ENCODE measurements at regions not wholly inside any gene's neighbourhood (a gene's known extent, or its start where the extent isn't known, plus 50 kb on each side); places are given as distances from the start of the nearest gene placed in this dataset.

DNA sequence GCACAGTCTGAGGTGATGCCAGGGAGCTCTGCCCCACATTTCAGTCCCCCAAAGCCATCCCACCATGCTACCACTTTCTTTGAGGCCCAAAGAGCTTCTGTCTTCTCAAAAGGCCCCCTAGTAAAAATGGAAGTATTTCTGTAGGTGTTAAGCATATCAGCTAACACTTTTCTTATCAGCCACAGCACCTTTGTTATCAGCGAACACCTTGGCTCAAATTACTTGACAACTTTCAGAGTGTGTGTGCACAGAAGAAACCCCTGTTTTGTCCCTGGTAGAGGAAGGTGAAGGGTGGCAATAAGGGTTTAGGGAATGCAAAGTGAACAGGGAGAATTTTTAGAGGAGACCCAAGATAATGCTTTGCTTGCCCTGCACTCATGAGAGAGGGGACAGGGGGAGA, 54.8 kb upstream of the GJA8 start:
- TF ChIP-seq, protein P1, sequence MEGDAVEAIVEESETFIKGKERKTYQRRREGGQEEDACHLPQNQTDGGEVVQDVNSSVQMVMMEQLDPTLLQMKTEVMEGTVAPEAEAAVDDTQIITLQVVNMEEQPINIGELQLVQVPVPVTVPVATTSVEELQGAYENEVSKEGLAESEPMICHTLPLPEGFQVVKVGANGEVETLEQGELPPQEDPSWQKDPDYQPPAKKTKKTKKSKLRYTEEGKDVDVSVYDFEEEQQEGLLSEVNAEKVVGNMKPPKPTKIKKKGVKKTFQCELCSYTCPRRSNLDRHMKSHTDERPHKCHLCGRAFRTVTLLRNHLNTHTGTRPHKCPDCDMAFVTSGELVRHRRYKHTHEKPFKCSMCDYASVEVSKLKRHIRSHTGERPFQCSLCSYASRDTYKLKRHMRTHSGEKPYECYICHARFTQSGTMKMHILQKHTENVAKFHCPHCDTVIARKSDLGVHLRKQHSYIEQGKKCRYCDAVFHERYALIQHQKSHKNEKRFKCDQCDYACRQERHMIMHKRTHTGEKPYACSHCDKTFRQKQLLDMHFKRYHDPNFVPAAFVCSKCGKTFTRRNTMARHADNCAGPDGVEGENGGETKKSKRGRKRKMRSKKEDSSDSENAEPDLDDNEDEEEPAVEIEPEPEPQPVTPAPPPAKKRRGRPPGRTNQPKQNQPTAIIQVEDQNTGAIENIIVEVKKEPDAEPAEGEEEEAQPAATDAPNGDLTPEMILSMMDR (IDR thresholded peaks at IDR 0.05; ENCODE audit: borderline replicate concordance, control extremely low read depth, extremely low read depth, insufficient read depth, missing control alignments) = no peak
- in situ Hi-C loops (cut with MboI; ENCODE audit: low sequenced_read_pairs, unreplicated experiment) = no loop called here
- no peak for DNase-seq (ENCODE audit: low spot score)

DNA sequence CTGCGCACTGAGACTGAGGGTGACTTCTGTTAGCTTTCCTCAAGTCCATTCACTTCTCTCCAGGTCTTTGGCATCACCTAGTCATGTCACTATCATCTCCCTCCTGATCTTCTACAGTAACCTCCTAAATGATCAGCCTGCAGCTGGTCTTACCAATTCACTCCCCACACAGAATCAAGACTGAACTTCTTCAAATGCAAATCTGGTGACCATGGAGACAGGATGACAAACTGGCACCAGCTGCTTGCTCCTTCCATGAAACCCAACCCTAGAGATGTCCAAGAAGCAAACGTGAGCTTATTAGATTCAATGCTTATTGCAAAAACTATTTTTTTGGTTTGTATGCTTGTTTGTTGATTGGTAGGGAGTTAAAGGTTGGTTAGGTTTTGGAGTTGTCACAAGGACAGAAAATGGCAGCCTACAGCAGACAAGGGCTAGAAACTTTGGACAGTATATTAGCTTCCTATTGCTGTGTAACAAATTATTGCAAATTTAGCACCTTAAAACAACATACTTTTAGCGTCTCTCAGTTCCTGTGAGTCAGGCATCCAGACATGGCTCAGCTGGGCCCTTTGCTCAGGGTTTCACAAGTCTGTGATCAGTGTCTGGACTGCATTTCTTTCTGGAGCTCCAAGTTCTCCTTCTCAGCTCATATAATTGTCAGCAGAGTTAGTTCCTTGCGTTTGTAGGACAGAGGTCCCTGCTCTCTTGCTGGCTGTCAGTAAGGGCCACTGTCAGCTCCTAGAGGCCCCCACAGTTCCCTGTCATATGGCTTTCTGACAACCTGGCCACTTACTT, 53.3 kb upstream of the GJA8 start:
- no peak for DNase-seq (ENCODE audit: low spot score)
- TF ChIP-seq, protein P1 (IDR thresholded peaks at IDR 0.05; ENCODE audit: borderline replicate concordance, control extremely low read depth, extremely low read depth, insufficient read depth, missing control alignments) = no peak
- in situ Hi-C loops (cut with MboI; ENCODE audit: low sequenced_read_pairs, unreplicated experiment) = no loop called here

DNA sequence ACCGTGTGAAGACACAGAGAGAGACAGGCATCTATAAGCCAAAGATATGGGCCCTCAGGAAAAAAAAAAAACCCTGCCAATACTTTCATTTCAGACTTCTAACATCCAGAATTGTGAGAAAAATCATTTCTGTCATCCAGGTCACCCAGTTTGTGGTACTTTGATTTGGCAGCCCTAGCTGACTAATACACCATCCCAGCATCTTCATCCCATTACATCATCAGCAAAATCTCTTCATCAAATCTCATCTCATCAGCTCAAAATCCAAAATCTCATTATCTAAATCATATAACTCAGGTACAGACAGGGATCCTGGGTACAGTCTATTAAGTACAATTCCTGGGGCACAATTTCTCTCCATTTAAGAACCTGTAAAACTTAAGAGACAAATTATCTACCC, 51.9 kb upstream of the GJA8 start:
- DNase-seq (ENCODE audit: low spot score) = no peak
- TF ChIP-seq, protein P1 (IDR thresholded peaks at IDR 0.05; ENCODE audit: borderline replicate concordance, control extremely low read depth, extremely low read depth, insufficient read depth, missing control alignments) = no peak
- in situ Hi-C loops (cut with MboI; ENCODE audit: low sequenced_read_pairs, unreplicated experiment) = no loop called here

DNA sequence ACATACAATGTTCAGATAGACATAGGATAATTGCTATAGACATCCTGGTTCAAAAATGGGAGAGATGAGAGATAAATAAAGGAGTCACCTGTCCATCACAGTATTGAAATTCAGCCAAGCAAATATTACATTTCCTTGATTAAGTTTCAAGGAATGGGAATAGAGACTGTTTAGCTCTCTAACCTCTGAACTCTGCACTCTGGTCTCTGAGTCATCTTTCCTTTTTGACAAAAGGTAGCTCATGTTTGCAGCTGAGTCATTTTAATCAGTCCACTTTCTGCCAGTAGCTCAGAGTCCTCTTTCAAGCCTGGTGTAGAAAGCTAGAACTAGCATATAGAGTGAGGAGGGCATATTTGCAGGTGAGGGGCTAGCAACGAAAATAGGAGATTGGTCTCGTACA, 51.4 kb upstream of the GJA8 start:
- TF ChIP-seq, protein P1 (IDR thresholded peaks at IDR 0.05; ENCODE audit: borderline replicate concordance, control extremely low read depth, extremely low read depth, insufficient read depth, missing control alignments) = no peak
- DNase-seq (ENCODE audit: low spot score) = no peak
- in situ Hi-C loops (cut with MboI; ENCODE audit: low sequenced_read_pairs, unreplicated experiment) = no loop called here

DNA sequence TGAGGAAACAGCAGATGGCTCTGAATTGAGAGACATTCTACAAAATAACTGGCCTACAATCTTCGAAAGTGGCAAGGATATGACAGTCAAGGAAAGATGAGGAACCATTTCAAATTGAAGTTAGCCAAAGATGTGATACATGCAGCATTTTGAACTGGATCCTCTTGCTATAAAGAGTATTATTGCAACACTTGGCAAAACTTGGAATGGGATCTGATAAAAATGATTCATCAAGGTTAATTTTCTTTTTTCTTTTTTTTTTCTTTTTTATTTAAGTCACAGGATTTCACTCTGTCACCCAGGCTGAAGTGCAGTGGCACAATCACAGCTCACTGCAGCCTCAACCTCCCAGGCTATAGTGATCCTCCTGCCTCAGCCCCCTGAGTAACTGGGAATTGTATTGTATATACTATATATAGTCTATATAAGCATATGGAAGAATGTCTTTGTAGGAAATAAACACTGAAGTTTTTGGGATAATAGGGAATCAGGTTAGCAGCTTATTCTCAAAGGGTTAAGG, 49.8 kb upstream of the GJA8 start:
- no peak for DNase-seq (ENCODE audit: low spot score)
- in situ Hi-C loops (cut with MboI; ENCODE audit: low sequenced_read_pairs, unreplicated experiment) = no loop called here
- TF ChIP-seq, protein P1 (IDR thresholded peaks at IDR 0.05; ENCODE audit: borderline replicate concordance, control extremely low read depth, extremely low read depth, insufficient read depth, missing control alignments) = no peak
